ENCODE measurements at regions not wholly inside any gene's neighbourhood (a gene's known extent, or its start where the extent isn't known, plus 50 kb on each side); places are given as distances from the start of the nearest gene placed in this dataset.
"Not testable (repeated sequence)": the region's sequence is repeated elsewhere in the genome, so short reads cannot be mapped to it uniquely, and the experiment has no call there.

DNA sequence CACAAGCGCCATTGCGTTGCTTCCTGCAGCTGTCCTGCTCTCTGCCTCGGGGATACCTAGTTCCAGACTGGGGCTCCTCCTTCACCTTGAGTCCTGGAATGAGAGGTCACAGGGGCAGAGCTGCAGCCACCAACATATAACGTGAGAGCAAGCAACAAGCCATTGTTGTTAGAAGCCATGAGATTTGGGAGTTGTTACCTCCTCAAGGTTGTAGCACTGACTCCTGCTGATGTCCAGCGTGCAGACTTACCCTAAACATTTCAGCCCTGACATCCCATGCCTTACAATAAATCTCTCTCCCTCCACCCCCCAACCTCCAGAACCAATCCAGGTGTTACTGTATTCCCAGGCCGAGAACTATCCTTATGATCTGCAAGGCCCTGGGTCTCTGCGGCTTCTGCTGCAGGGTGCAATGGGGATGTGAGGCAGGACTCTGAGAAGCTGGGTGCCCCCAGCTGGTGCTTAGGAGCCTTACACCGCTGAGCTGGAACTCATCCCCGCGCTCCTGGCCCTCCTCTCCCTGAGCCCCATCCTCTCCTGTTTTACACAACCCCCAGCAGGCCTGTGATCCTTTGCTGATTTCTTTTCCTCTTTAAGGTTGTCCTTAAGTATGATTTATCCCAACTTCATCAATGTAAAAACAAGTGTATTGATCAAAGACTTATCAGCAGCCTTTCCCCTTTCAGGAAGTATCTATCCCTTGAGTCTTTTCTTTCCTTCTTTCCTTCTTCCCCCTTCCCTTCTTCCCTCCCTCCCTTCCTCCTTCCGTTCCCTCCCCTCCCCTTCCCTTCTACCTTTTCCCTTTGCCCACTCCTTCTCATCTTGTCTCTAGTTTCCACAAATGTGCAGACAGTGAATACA, 84.2 kb upstream of the ABHD2 start:
- Histone ChIP-seq H3K9me3 (ENCODE audit: control insufficient read depth, low read depth, low read length) (no peaks in the 10 kb centered on the region), H3K4me3 (ENCODE audit: control insufficient read depth in 2 of 3, extremely low read depth in 1 of 3, insufficient read depth in 2 of 3, low read depth in 1 of 3, low read length in 3 of 3) (no peak overlapping the region), H3K27me3 (ENCODE audit: control insufficient read depth, extremely low read depth, insufficient read depth, low read length) (no peaks in the 10 kb centered on the region), H3K36me3 (ENCODE audit: control insufficient read depth in 2 of 2, extremely low read depth in 1 of 2, insufficient read depth in 2 of 2, low read length in 2 of 2) (no peaks in the 10 kb centered on the region), H3K9me1 (ENCODE audit: control insufficient read depth, extremely low read depth, insufficient read depth, low read length) (no peaks in the 10 kb centered on the region), H3K4me2 (ENCODE audit: control insufficient read depth, extremely low read depth, insufficient read depth, low read depth, low read length) (no peak overlapping the region), H4K20me1 (ENCODE audit: control insufficient read depth, extremely low read depth, insufficient read depth, low read length) (no peaks in the 10 kb centered on the region), H2AFZ (ENCODE audit: control insufficient read depth, low read length) (no peak overlapping the region), H3K79me2 (ENCODE audit: control insufficient read depth, insufficient read depth, low read length) (no peaks in the 10 kb centered on the region), H3K9ac (ENCODE audit: control insufficient read depth, extremely low read depth, insufficient read depth, low read length) (no peak overlapping the region), H3K4me1 (ENCODE audit: control insufficient read depth, extremely low read depth, insufficient read depth, low read length) (no peaks in the 10 kb centered on the region), H3K27ac (ENCODE audit: control insufficient read depth, insufficient read depth, low read length) (no peak overlapping the region)
- no peak for TF ChIP-seq EZH2 (IDR thresholded peaks at IDR 0.05; ENCODE audit: low read length)
- TF ChIP-seq, protein P1, sequence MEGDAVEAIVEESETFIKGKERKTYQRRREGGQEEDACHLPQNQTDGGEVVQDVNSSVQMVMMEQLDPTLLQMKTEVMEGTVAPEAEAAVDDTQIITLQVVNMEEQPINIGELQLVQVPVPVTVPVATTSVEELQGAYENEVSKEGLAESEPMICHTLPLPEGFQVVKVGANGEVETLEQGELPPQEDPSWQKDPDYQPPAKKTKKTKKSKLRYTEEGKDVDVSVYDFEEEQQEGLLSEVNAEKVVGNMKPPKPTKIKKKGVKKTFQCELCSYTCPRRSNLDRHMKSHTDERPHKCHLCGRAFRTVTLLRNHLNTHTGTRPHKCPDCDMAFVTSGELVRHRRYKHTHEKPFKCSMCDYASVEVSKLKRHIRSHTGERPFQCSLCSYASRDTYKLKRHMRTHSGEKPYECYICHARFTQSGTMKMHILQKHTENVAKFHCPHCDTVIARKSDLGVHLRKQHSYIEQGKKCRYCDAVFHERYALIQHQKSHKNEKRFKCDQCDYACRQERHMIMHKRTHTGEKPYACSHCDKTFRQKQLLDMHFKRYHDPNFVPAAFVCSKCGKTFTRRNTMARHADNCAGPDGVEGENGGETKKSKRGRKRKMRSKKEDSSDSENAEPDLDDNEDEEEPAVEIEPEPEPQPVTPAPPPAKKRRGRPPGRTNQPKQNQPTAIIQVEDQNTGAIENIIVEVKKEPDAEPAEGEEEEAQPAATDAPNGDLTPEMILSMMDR (optimal IDR thresholded peaks at IDR 0.05 in 1 of 3, IDR thresholded peaks at IDR 0.05 in 1 of 3, conservative IDR thresholded peaks at IDR 0.05 in 1 of 3; ENCODE audit: extremely low read depth in 1 of 3, insufficient read depth in 2 of 3, low read length in 3 of 3) = peak in 2 of 3 experiments; percentile 20 to 45
- FAIRE-seq (no peak), DNase-seq (ENCODE audit: low read depth, low spot score) (no peak)
- dilution Hi-C loops (cut with MboI; ENCODE audit: extremely low pct_ligation_motif_present, low sequenced_read_pairs) = no loop called here

GRCh38 chr15:89004726-89005030, 83.6 kb upstream of the ABHD2 start:
- Histone ChIP-seq H3K36me3 (ENCODE audit: control insufficient read depth in 2 of 2, extremely low read depth in 1 of 2, insufficient read depth in 2 of 2, low read length in 2 of 2) (no peaks in the 10 kb centered on the region), H3K4me2 (ENCODE audit: control insufficient read depth, extremely low read depth, insufficient read depth, low read depth, low read length) (no peak overlapping the region), H3K9me3 (ENCODE audit: control insufficient read depth, low read depth, low read length) (no peaks in the 10 kb centered on the region), H2AFZ (ENCODE audit: control insufficient read depth, low read length) (no peak overlapping the region), H3K27me3 (ENCODE audit: control insufficient read depth, extremely low read depth, insufficient read depth, low read length) (no peaks in the 10 kb centered on the region), H3K9me1 (ENCODE audit: control insufficient read depth, extremely low read depth, insufficient read depth, low read length) (no peaks in the 10 kb centered on the region), H3K4me3 (ENCODE audit: control insufficient read depth in 2 of 3, extremely low read depth in 1 of 3, insufficient read depth in 2 of 3, low read depth in 1 of 3, low read length in 3 of 3) (no peak overlapping the region), H3K4me1 (ENCODE audit: control insufficient read depth, extremely low read depth, insufficient read depth, low read length) (no peaks in the 10 kb centered on the region), H3K27ac (ENCODE audit: control insufficient read depth, insufficient read depth, low read length) (no peak overlapping the region), H4K20me1 (ENCODE audit: control insufficient read depth, extremely low read depth, insufficient read depth, low read length) (no peaks in the 10 kb centered on the region), H3K79me2 (ENCODE audit: control insufficient read depth, insufficient read depth, low read length) (no peaks in the 10 kb centered on the region), H3K9ac (ENCODE audit: control insufficient read depth, extremely low read depth, insufficient read depth, low read length) (no peak overlapping the region)
- no peak for DNase-seq (ENCODE audit: low read depth, low spot score)
- FAIRE-seq = no peak
- no peak for TF ChIP-seq EZH2 (IDR thresholded peaks at IDR 0.05; ENCODE audit: low read length)
- TF ChIP-seq, protein P1 (optimal IDR thresholded peaks at IDR 0.05 in 1 of 3, IDR thresholded peaks at IDR 0.05 in 1 of 3, conservative IDR thresholded peaks at IDR 0.05 in 1 of 3; ENCODE audit: extremely low read depth in 1 of 3, insufficient read depth in 2 of 3, low read length in 3 of 3) = no peak
- dilution Hi-C loops (cut with MboI; ENCODE audit: extremely low pct_ligation_motif_present, low sequenced_read_pairs) = no loop called here

GRCh38 chr15:89007527-89007926, 80.7 kb upstream of the ABHD2 start:
- H3K9me3 ChIP-seq (ENCODE audit: control insufficient read depth, low read depth, low read length); H3K9ac ChIP-seq (ENCODE audit: control insufficient read depth, extremely low read depth, insufficient read depth, low read length); H3K27ac ChIP-seq (ENCODE audit: control insufficient read depth, insufficient read depth, low read length); DNase-seq (ENCODE audit: low read depth, low spot score); dilution Hi-C loops (cut with MboI; ENCODE audit: extremely low pct_ligation_motif_present, low sequenced_read_pairs); H3K27me3 ChIP-seq (ENCODE audit: control insufficient read depth, extremely low read depth, insufficient read depth, low read length); H3K79me2 ChIP-seq (ENCODE audit: control insufficient read depth, insufficient read depth, low read length); H3K4me1 ChIP-seq (ENCODE audit: control insufficient read depth, extremely low read depth, insufficient read depth, low read length); H2AFZ ChIP-seq (ENCODE audit: control insufficient read depth, low read length); H3K4me2 ChIP-seq (ENCODE audit: control insufficient read depth, extremely low read depth, insufficient read depth, low read depth, low read length); H4K20me1 ChIP-seq (ENCODE audit: control insufficient read depth, extremely low read depth, insufficient read depth, low read length); H3K9me1 ChIP-seq (ENCODE audit: control insufficient read depth, extremely low read depth, insufficient read depth, low read length); H3K4me3 ChIP-seq (ENCODE audit: control insufficient read depth in 2 of 3, extremely low read depth in 1 of 3, insufficient read depth in 2 of 3, low read depth in 1 of 3, low read length in 3 of 3); H3K36me3 ChIP-seq (ENCODE audit: control insufficient read depth in 2 of 2, extremely low read depth in 1 of 2, insufficient read depth in 2 of 2, low read length in 2 of 2); FAIRE-seq: not testable (repeated sequence)

Data from keratinocyte (primary cell).